ENCODE measurements at regions not wholly inside any gene's neighbourhood (a gene's known extent, or its start where the extent isn't known, plus 50 kb on each side); places are given as distances from the start of the nearest gene placed in this dataset.

- DNase-seq, result no peak
- Mint-ChIP-seq H3K9me3 (no peaks in the 10 kb centered on the region), H3K4me1 (ENCODE audit: low read depth) (peaks cover 16% of the 10 kb centered on the region), H3K4me3 (no peak overlapping the region), H3K27ac (no peak overlapping the region), H3K36me3 (ENCODE audit: low read depth) (no peaks in the 10 kb centered on the region), H3K27me3 (ENCODE audit: insufficient read depth) (peaks cover 6% of the 10 kb centered on the region; the same call in 1 of the 2 replicates)
- TF ChIP-seq CTCF (IDR thresholded peaks at IDR 0.05), result no peak
Observed at GRCh38 chr5:142500227-142500905, 175.5 kb upstream of the SPRY4 start.

GRCh38 chr5:142499591-142500226 lies 174.9 kb upstream of the SPRY4 start:
- Mint-ChIP-seq H3K9me3 (no peaks in the 10 kb centered on the region), H3K27ac (no peak overlapping the region), H3K36me3 (ENCODE audit: low read depth) (no peaks in the 10 kb centered on the region), H3K4me1 (ENCODE audit: low read depth) (peaks cover 19% of the 10 kb centered on the region), H3K4me3 (no peak overlapping the region), H3K27me3 (ENCODE audit: insufficient read depth) (peaks cover 6% of the 10 kb centered on the region; the same call in 1 of the 2 replicates)
- TF ChIP-seq CTCF (IDR thresholded peaks at IDR 0.05), result no peak
- DNase-seq, result no peak

GRCh38 chr5:142498298-142498697 lies 173.5 kb upstream of the SPRY4 start:
- H3K27ac Mint-ChIP-seq, result no peak overlapping the region
- peaks cover 6% of the 10 kb centered on the region; the same call in 1 of the 2 replicates for H3K27me3 Mint-ChIP-seq (ENCODE audit: insufficient read depth)
- TF ChIP-seq CTCF (IDR thresholded peaks at IDR 0.05), result no peak
- DNase-seq, result no peak
- no peaks in the 10 kb centered on the region for H3K36me3 Mint-ChIP-seq (ENCODE audit: low read depth)
- no peaks in the 10 kb centered on the region for H3K9me3 Mint-ChIP-seq
- H3K4me1 Mint-ChIP-seq (ENCODE audit: low read depth), result peaks cover 17% of the 10 kb centered on the region
- no peak overlapping the region for H3K4me3 Mint-ChIP-seq

GRCh38 chr5:142495531-142495930 lies 170.7 kb upstream of the SPRY4 start:
- H3K9me3 Mint-ChIP-seq, result no peaks in the 10 kb centered on the region
- peaks cover 26% of the 10 kb centered on the region for H3K4me1 Mint-ChIP-seq (ENCODE audit: low read depth)
- H3K27me3 Mint-ChIP-seq (ENCODE audit: insufficient read depth), result peaks cover 6% of the 10 kb centered on the region; the same call in 1 of the 2 replicates
- no peak overlapping the region for H3K4me3 Mint-ChIP-seq
- no peak overlapping the region for H3K27ac Mint-ChIP-seq
- no peaks in the 10 kb centered on the region; the same call in 1 of the 2 replicates for H3K36me3 Mint-ChIP-seq (ENCODE audit: low read depth)
- no peak for TF ChIP-seq CTCF (IDR thresholded peaks at IDR 0.05)
- no peak for DNase-seq

- no peak for TF ChIP-seq CTCF (IDR thresholded peaks at IDR 0.05)
- H3K27me3 Mint-ChIP-seq (ENCODE audit: insufficient read depth), result no peaks in the 10 kb centered on the region
- peaks cover 26% of the 10 kb centered on the region for H3K4me1 Mint-ChIP-seq (ENCODE audit: low read depth)
- H3K27ac Mint-ChIP-seq, result no peak overlapping the region
- H3K36me3 Mint-ChIP-seq (ENCODE audit: low read depth), result peaks cover 4% of the 10 kb centered on the region; the same call in 1 of the 2 replicates
- H3K4me3 Mint-ChIP-seq, result no peak overlapping the region
- H3K9me3 Mint-ChIP-seq, result no peaks in the 10 kb centered on the region
- no peak for DNase-seq
Observed at GRCh38 chr5:142493875-142494518, 169.2 kb upstream of the SPRY4 start.
